ENCODE measurements at regions not wholly inside any gene's neighbourhood (a gene's known extent, or its start where the extent isn't known, plus 50 kb on each side); places are given as distances from the start of the nearest gene placed in this dataset.

DNA sequence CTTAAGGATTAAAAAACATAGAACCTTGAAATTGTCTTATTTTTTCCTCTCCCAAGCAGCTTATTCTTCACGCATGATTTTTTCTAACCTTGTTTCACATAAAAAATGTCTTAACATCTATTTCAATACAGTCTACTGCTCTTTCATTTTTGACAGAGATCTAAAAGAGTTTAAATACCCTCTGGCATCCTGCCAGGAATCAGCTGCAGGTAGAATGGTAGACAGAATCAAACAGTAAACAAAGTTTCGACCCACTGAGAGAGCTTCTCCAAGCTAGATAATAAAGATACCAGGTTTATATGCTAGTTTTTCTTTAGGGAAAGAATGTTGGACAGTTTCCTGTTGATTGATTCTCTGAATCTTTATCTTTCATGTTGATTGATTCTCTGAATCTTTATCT, 555.8 kb upstream of the CDH9 start:
- no peaks in the 10 kb centered on the region for H3F3A ChIP-seq (ENCODE audit: control insufficient read depth, insufficient read depth)
- no peaks in the 10 kb centered on the region for H4K20me1 ChIP-seq (ENCODE audit: control insufficient read depth, insufficient read depth, low read depth, low read length)
- H3K9me3 ChIP-seq (ENCODE audit: control insufficient read depth, insufficient read depth, low read length), result peaks cover 9% of the 10 kb centered on the region; the same call in 1 of the 2 replicates
- H3K27ac ChIP-seq (ENCODE audit: low read depth, low read length), result no peak overlapping the region
- no peak overlapping the region for H3K4me2 ChIP-seq (ENCODE audit: low read length)
- TF ChIP-seq, protein P1, sequence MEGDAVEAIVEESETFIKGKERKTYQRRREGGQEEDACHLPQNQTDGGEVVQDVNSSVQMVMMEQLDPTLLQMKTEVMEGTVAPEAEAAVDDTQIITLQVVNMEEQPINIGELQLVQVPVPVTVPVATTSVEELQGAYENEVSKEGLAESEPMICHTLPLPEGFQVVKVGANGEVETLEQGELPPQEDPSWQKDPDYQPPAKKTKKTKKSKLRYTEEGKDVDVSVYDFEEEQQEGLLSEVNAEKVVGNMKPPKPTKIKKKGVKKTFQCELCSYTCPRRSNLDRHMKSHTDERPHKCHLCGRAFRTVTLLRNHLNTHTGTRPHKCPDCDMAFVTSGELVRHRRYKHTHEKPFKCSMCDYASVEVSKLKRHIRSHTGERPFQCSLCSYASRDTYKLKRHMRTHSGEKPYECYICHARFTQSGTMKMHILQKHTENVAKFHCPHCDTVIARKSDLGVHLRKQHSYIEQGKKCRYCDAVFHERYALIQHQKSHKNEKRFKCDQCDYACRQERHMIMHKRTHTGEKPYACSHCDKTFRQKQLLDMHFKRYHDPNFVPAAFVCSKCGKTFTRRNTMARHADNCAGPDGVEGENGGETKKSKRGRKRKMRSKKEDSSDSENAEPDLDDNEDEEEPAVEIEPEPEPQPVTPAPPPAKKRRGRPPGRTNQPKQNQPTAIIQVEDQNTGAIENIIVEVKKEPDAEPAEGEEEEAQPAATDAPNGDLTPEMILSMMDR (IDR thresholded peaks at IDR 0.05; ENCODE audit: low read depth, low read length, poor library complexity, severe bottlenecking), result no peak
- TF ChIP-seq EZH2phosphoT487 (IDR thresholded peaks at IDR 0.05; ENCODE audit: borderline replicate concordance, low read length), result no peak
- no peak overlapping the region for H3K4me3 ChIP-seq (ENCODE audit: low read length)
- no peaks in the 10 kb centered on the region for H3K9me2 ChIP-seq (replicated peaks; ENCODE audit: control insufficient read depth, low read length)
- H3K79me2 ChIP-seq (ENCODE audit: control insufficient read depth, low read length), result no peaks in the 10 kb centered on the region
- H3K27me3 ChIP-seq (ENCODE audit: control insufficient read depth, low read length), result no peaks in the 10 kb centered on the region
- H3K4me1 ChIP-seq (ENCODE audit: control insufficient read depth, low read length), result no peaks in the 10 kb centered on the region
- no peaks in the 10 kb centered on the region for H3K36me3 ChIP-seq (ENCODE audit: control insufficient read depth, low read length)

DNA sequence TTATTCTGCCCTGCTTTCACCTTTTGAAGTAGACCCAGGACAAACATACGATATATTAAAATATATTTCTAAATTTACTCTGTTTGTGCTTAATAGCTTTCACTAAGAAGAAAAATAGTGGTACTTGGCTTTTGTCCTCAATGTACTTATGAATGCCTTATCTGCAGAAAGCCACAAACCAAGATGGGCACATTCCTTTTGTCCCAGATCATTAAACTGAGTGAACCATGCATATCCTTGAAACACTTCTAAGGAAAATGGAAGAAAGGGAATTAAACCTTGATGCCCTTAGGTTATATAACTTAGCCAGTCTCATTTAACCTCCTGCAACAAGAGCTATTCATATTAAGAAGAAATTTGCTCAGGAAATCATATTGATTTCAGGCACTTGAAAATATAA, 553.8 kb upstream of the CDH9 start:
- no peaks in the 10 kb centered on the region for H3K36me3 ChIP-seq (ENCODE audit: control insufficient read depth, low read length)
- no peaks in the 10 kb centered on the region for H4K20me1 ChIP-seq (ENCODE audit: control insufficient read depth, insufficient read depth, low read depth, low read length)
- no peak overlapping the region for H3K4me3 ChIP-seq (ENCODE audit: low read length)
- H3K9me3 ChIP-seq (ENCODE audit: control insufficient read depth, insufficient read depth, low read length), result peaks cover 9% of the 10 kb centered on the region; the same call in 1 of the 2 replicates
- H3K27me3 ChIP-seq (ENCODE audit: control insufficient read depth, low read length), result no peaks in the 10 kb centered on the region
- TF ChIP-seq, protein P1 (IDR thresholded peaks at IDR 0.05; ENCODE audit: low read depth, low read length, poor library complexity, severe bottlenecking), result no peak
- H3F3A ChIP-seq (ENCODE audit: control insufficient read depth, insufficient read depth), result no peaks in the 10 kb centered on the region
- H3K4me2 ChIP-seq (ENCODE audit: low read length), result no peak overlapping the region
- no peaks in the 10 kb centered on the region for H3K79me2 ChIP-seq (ENCODE audit: control insufficient read depth, low read length)
- no peaks in the 10 kb centered on the region for H3K9me2 ChIP-seq (replicated peaks; ENCODE audit: control insufficient read depth, low read length)
- no peaks in the 10 kb centered on the region for H3K4me1 ChIP-seq (ENCODE audit: control insufficient read depth, low read length)
- H3K27ac ChIP-seq (ENCODE audit: low read depth, low read length), result no peak overlapping the region

DNA sequence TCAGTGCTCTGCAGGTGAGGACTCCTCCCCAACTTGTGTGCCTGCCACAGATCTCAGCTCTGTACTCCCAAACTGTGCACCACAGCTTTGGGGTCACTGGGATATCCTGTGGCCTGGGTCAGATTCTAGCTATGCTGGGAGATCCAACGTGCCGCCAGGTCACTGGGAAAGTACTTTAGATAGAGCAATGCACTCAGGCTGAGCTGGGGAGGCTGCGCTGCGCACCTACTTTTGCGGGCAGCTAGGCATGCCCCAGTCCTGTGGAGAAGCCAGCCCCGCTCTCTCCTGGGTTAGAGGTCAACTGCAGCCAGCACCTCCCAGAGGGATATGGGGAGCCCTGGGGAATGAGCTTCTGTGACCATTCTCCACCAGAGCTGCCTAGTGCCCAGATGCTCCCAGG, 552.1 kb upstream of the CDH9 start:
- Histone ChIP-seq H3K4me3 (ENCODE audit: low read length) (no peak overlapping the region), H4K20me1 (ENCODE audit: control insufficient read depth, insufficient read depth, low read depth, low read length) (no peaks in the 10 kb centered on the region), H3K79me2 (ENCODE audit: control insufficient read depth, low read length) (no peaks in the 10 kb centered on the region), H3K27ac (ENCODE audit: low read depth, low read length) (no peak overlapping the region), H3K9me2 (replicated peaks; ENCODE audit: control insufficient read depth, low read length) (no peaks in the 10 kb centered on the region), H3K9me3 (ENCODE audit: control insufficient read depth, insufficient read depth, low read length) (peaks cover 7% of the 10 kb centered on the region; the same call in 1 of the 2 replicates), H3K4me1 (ENCODE audit: control insufficient read depth, low read length) (no peaks in the 10 kb centered on the region), H3K4me2 (ENCODE audit: low read length) (no peak overlapping the region), H3F3A (ENCODE audit: control insufficient read depth, insufficient read depth) (no peaks in the 10 kb centered on the region), H3K27me3 (ENCODE audit: control insufficient read depth, low read length) (no peaks in the 10 kb centered on the region), H3K36me3 (ENCODE audit: control insufficient read depth, low read length) (no peaks in the 10 kb centered on the region)
- no peak for TF ChIP-seq EZH2phosphoT487 (IDR thresholded peaks at IDR 0.05; ENCODE audit: borderline replicate concordance, low read length)
- TF ChIP-seq, protein P1 (IDR thresholded peaks at IDR 0.05; ENCODE audit: low read depth, low read length, poor library complexity, severe bottlenecking), result no peak

DNA sequence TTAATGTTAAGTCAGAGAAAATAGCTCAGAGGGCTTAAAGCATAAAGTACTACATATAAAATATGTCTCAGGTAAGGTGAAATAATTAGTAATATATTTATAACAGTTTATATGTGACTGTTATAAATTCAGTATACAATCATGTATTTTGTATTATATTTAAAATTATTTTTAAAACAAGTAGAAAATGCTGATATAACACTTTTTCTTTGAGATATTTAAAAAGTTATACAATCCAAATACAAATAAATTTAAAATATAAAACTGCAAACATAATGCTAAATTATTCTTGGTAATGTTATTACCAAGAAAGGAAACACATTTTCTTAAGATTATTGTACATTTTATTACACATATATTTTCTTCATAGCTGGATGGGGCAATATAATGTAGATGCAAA, 539.9 kb upstream of the CDH9 start:
- no peaks in the 10 kb centered on the region for H3K36me3 ChIP-seq (ENCODE audit: control insufficient read depth, low read length)
- H3K9me2 ChIP-seq (replicated peaks; ENCODE audit: control insufficient read depth, low read length), result no peaks in the 10 kb centered on the region
- H3K27me3 ChIP-seq (ENCODE audit: control insufficient read depth, low read length), result no peaks in the 10 kb centered on the region
- no peaks in the 10 kb centered on the region for H3K9me3 ChIP-seq (ENCODE audit: control insufficient read depth, insufficient read depth, low read length)
- no peak overlapping the region for H3K4me2 ChIP-seq (ENCODE audit: low read length)
- no peaks in the 10 kb centered on the region for H3F3A ChIP-seq (ENCODE audit: control insufficient read depth, insufficient read depth)
- H4K20me1 ChIP-seq (ENCODE audit: control insufficient read depth, insufficient read depth, low read depth, low read length), result no peaks in the 10 kb centered on the region
- no peaks in the 10 kb centered on the region for H3K79me2 ChIP-seq (ENCODE audit: control insufficient read depth, low read length)
- H3K27ac ChIP-seq (ENCODE audit: low read depth, low read length), result no peak overlapping the region
- no peak for TF ChIP-seq EZH2phosphoT487 (IDR thresholded peaks at IDR 0.05; ENCODE audit: borderline replicate concordance, low read length)
- TF ChIP-seq, protein P1 (IDR thresholded peaks at IDR 0.05; ENCODE audit: low read depth, low read length, poor library complexity, severe bottlenecking), result no peak
- H3K4me1 ChIP-seq (ENCODE audit: control insufficient read depth, low read length), result no peaks in the 10 kb centered on the region
- H3K4me3 ChIP-seq (ENCODE audit: low read length), result no peak overlapping the region
